ENCODE measurements at regions not wholly inside any gene's neighbourhood (a gene's known extent, or its start where the extent isn't known, plus 50 kb on each side); places are given as distances from the start of the nearest gene placed in this dataset.
"Not testable (repeated sequence)": the region's sequence is repeated elsewhere in the genome, so short reads cannot be mapped to it uniquely, and the experiment has no call there.

DNA sequence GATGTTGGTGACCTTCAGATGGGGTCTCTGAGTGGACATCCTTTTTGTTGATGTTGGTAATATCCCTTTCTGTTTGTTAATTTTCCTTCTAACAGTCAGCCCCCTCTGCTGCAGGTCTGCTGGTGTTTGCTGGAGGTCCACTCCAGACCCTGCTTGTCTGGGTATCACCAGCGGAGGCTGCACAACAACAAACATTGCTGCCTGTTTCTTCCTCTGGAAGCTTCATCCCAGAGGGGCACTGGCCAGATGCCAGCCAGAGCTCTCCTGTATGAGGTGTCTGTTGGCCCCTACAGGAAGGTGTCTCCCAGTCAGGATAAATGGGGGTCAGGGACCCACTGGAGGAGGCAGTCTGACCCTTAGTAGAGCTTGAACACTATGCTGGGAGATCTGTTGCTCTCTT is 60.6 kb upstream of the IRAK1BP1 start:
- not testable (repeated sequence) for H3K4ac ChIP-seq (ENCODE audit: low read depth in 1 of 2, low read length in 2 of 2); H3K9ac ChIP-seq (ENCODE audit: low read length); H3K9me3 ChIP-seq (ENCODE audit: control insufficient read depth, low read length); H2BK120ac ChIP-seq (ENCODE audit: low read depth, low read length); H2AFZ ChIP-seq (ENCODE audit: low read depth, low read length); H2BK15ac ChIP-seq (ENCODE audit: low read depth, poor library complexity, severe bottlenecking); H3K27ac ChIP-seq (ENCODE audit: low read length, poor library complexity, severe bottlenecking); H2AK5ac ChIP-seq (ENCODE audit: low read length, severe bottlenecking); H3K23ac ChIP-seq (ENCODE audit: low read length in 2 of 2); DNase-seq; H3K4me3 ChIP-seq (ENCODE audit: insufficient read depth in 1 of 2, low read depth in 1 of 2, low read length in 2 of 2); H3K18ac ChIP-seq (ENCODE audit: low read depth in 1 of 2, low read length in 2 of 2); H3K79me1 ChIP-seq (replicated peaks; ENCODE audit: low read length, poor library complexity, severe bottlenecking); H3K27me3 ChIP-seq (ENCODE audit: control insufficient read depth in 1 of 2, insufficient read depth in 1 of 2, low read length in 2 of 2); H3K4me2 ChIP-seq (ENCODE audit: low read length, poor library complexity, severe bottlenecking); H3K14ac ChIP-seq (ENCODE audit: low read length in 2 of 2); H4K91ac ChIP-seq (ENCODE audit: low read length); H4K8ac ChIP-seq (ENCODE audit: low read length); H3K36me3 ChIP-seq (ENCODE audit: control insufficient read depth in 1 of 2, insufficient read depth in 2 of 2, low read depth in 1 of 2, low read length in 2 of 2); H3K4me1 ChIP-seq (ENCODE audit: control insufficient read depth, insufficient read depth, low read depth, low read length); H2BK5ac ChIP-seq (ENCODE audit: low read depth, low read length, poor library complexity, severe bottlenecking); H2BK12ac ChIP-seq (ENCODE audit: low read length in 2 of 2)
- WGBS, result 88% methylated on average over 1 of the region's 1 CpG

DNA sequence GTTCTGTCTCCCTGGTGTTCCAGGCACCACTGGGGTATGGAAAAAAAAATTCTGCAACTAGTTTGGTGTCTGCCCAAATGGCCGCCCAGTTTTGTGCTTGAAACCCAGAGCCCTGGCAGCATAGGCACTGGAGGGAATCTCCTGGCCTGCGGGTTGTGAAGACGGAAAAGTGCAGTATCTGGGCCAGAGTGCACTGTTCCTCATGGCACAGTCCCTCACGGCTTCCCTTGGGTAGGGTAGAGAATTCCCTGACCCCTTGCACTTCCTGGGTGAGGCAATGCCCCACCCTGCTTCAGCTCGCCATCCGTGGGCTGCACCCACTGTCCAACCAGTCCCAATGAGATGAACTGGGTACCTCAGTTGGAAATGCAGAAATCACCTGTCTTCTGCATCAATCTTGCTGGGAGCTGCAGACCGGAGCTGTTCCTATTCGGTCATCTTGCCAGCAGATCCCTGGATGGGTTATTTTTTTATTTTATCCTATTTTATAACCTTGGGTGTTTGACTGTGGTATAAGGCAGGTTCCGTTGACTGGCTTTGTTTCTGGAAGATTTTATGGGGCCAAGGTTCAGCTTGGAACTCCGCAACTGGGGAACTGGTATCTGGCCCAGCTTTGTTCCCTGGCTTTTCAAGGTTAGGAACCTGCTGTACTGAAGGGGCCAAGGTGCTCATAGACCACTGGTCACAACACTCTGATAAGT is 59.5 kb upstream of the IRAK1BP1 start:
- H2AK5ac ChIP-seq (ENCODE audit: low read length, severe bottlenecking); DNase-seq; H3K14ac ChIP-seq (ENCODE audit: low read length in 2 of 2); H3K4ac ChIP-seq (ENCODE audit: low read depth in 1 of 2, low read length in 2 of 2); H2AFZ ChIP-seq (ENCODE audit: low read depth, low read length); H3K23ac ChIP-seq (ENCODE audit: low read length in 2 of 2); H3K9ac ChIP-seq (ENCODE audit: low read length); H4K91ac ChIP-seq (ENCODE audit: low read length); H2BK12ac ChIP-seq (ENCODE audit: low read length in 2 of 2); H3K4me3 ChIP-seq (ENCODE audit: insufficient read depth in 1 of 2, low read depth in 1 of 2, low read length in 2 of 2); H3K27me3 ChIP-seq (ENCODE audit: control insufficient read depth in 1 of 2, insufficient read depth in 1 of 2, low read length in 2 of 2); H2BK120ac ChIP-seq (ENCODE audit: low read depth, low read length); H2BK15ac ChIP-seq (ENCODE audit: low read depth, poor library complexity, severe bottlenecking); H3K4me2 ChIP-seq (ENCODE audit: low read length, poor library complexity, severe bottlenecking); H2BK5ac ChIP-seq (ENCODE audit: low read depth, low read length, poor library complexity, severe bottlenecking); H3K4me1 ChIP-seq (ENCODE audit: control insufficient read depth, insufficient read depth, low read depth, low read length); H3K36me3 ChIP-seq (ENCODE audit: control insufficient read depth in 1 of 2, insufficient read depth in 2 of 2, low read depth in 1 of 2, low read length in 2 of 2); H3K79me1 ChIP-seq (replicated peaks; ENCODE audit: low read length, poor library complexity, severe bottlenecking); H3K18ac ChIP-seq (ENCODE audit: low read depth in 1 of 2, low read length in 2 of 2); H3K9me3 ChIP-seq (ENCODE audit: control insufficient read depth, low read length); H4K8ac ChIP-seq (ENCODE audit: low read length); H3K27ac ChIP-seq (ENCODE audit: low read length, poor library complexity, severe bottlenecking): not testable (repeated sequence)
- 91% methylated on average over 10 of the region's 10 CpGs for WGBS

DNA sequence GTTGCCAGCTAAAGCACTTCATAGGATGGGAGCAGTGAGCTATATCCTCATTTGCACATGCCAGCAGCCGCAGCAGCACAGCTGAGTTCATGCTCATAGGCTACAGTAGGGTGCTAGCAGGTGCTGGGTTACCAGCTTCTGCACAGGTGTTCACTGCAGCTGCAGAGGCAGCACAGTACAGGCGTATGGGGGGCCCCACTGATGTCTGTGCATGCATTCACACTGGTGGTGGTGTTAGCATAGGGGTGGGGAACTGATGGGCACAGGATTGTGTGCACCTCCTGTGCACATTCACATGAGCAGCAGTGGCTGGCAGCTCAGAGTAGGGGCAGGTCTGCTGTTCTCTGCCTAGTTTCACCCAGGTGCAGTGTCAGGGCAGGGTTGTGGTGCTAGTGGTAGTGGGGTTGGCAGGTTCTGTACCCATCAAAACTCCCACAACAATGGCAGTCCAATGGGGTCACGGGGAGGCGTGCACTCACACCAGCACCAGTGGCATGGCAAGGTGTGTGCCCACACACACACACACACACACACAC is 58.9 kb upstream of the IRAK1BP1 start:
- Histone ChIP-seq H3K14ac (ENCODE audit: low read length in 2 of 2) (no peak overlapping the region), H3K23ac (ENCODE audit: low read length in 2 of 2) (no peak overlapping the region), H3K9ac (ENCODE audit: low read length) (no peak overlapping the region), H3K4ac (ENCODE audit: low read depth in 1 of 2, low read length in 2 of 2) (no peak overlapping the region), H3K9me3 (ENCODE audit: control insufficient read depth, low read length) (no peaks in the 10 kb centered on the region), H3K4me1 (ENCODE audit: control insufficient read depth, insufficient read depth, low read depth, low read length) (no peaks in the 10 kb centered on the region), H3K18ac (ENCODE audit: low read depth in 1 of 2, low read length in 2 of 2) (no peak overlapping the region), H3K27me3 (ENCODE audit: control insufficient read depth in 1 of 2, insufficient read depth in 1 of 2, low read length in 2 of 2) (no peaks in the 10 kb centered on the region), H2BK5ac (ENCODE audit: low read depth, low read length, poor library complexity, severe bottlenecking) (no peak overlapping the region), H2BK12ac (ENCODE audit: low read length in 2 of 2) (no peak overlapping the region), H3K4me3 (ENCODE audit: insufficient read depth in 1 of 2, low read depth in 1 of 2, low read length in 2 of 2) (peak overlapping the region in 1 of 2 experiments; percentile 26), H2BK120ac (ENCODE audit: low read depth, low read length) (no peak overlapping the region), H2AK5ac (ENCODE audit: low read length, severe bottlenecking) (no peak overlapping the region), H3K79me1 (replicated peaks; ENCODE audit: low read length, poor library complexity, severe bottlenecking) (no peaks in the 10 kb centered on the region), H4K91ac (ENCODE audit: low read length) (peak overlapping the region; percentile 25), H4K8ac (ENCODE audit: low read length) (no peak overlapping the region), H3K27ac (ENCODE audit: low read length, poor library complexity, severe bottlenecking) (no peak overlapping the region), H2BK15ac (ENCODE audit: low read depth, poor library complexity, severe bottlenecking) (no peak overlapping the region), H3K4me2 (ENCODE audit: low read length, poor library complexity, severe bottlenecking) (no peak overlapping the region), H3K36me3 (ENCODE audit: control insufficient read depth in 1 of 2, insufficient read depth in 2 of 2, low read depth in 1 of 2, low read length in 2 of 2) (no peaks in the 10 kb centered on the region), H2AFZ (ENCODE audit: low read depth, low read length) (no peak overlapping the region)
- WGBS, result 64% methylated on average over 2 of the region's 4 CpGs
- DNase-seq, result no peak

DNA sequence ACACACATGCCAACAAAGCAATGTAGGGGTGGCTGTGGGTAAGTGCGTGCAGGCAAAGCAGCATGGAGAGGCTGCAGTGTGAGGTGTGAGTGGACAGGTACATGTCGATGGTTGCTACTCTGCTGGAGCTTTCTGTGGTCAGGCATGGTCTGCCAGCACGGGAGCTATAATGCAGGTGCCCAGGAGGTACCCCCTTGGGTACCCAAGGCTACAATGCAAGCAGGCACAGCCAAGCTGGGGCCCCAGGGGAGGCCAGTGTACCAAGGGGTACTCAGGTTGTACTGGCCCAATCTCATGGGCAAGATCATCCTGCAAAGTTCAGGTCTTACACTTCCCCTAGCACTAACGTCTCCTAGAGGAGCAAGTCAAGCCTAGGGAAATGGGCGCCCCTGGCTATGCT is 58.4 kb upstream of the IRAK1BP1 start:
- H2AK5ac ChIP-seq (ENCODE audit: low read length, severe bottlenecking), result no peak overlapping the region
- no peak overlapping the region for H2BK120ac ChIP-seq (ENCODE audit: low read depth, low read length)
- DNase-seq, result no peak
- H3K9me3 ChIP-seq (ENCODE audit: control insufficient read depth, low read length), result no peaks in the 10 kb centered on the region
- H3K4me1 ChIP-seq (ENCODE audit: control insufficient read depth, insufficient read depth, low read depth, low read length), result no peaks in the 10 kb centered on the region
- no peak overlapping the region for H2BK5ac ChIP-seq (ENCODE audit: low read depth, low read length, poor library complexity, severe bottlenecking)
- no peak overlapping the region for H4K91ac ChIP-seq (ENCODE audit: low read length)
- no peak overlapping the region for H3K18ac ChIP-seq (ENCODE audit: low read depth in 1 of 2, low read length in 2 of 2)
- no peak overlapping the region for H3K4ac ChIP-seq (ENCODE audit: low read depth in 1 of 2, low read length in 2 of 2)
- no peak overlapping the region for H3K4me3 ChIP-seq (ENCODE audit: insufficient read depth in 1 of 2, low read depth in 1 of 2, low read length in 2 of 2)
- no peak overlapping the region for H3K27ac ChIP-seq (ENCODE audit: low read length, poor library complexity, severe bottlenecking)
- WGBS, result 80% methylated on average over 5 of the region's 5 CpGs
- H4K8ac ChIP-seq (ENCODE audit: low read length), result no peak overlapping the region
- H3K4me2 ChIP-seq (ENCODE audit: low read length, poor library complexity, severe bottlenecking), result no peak overlapping the region
- H3K23ac ChIP-seq (ENCODE audit: low read length in 2 of 2), result no peak overlapping the region
- no peaks in the 10 kb centered on the region for H3K36me3 ChIP-seq (ENCODE audit: control insufficient read depth in 1 of 2, insufficient read depth in 2 of 2, low read depth in 1 of 2, low read length in 2 of 2)
- H3K27me3 ChIP-seq (ENCODE audit: control insufficient read depth in 1 of 2, insufficient read depth in 1 of 2, low read length in 2 of 2), result no peaks in the 10 kb centered on the region
- no peaks in the 10 kb centered on the region for H3K79me1 ChIP-seq (replicated peaks; ENCODE audit: low read length, poor library complexity, severe bottlenecking)
- no peak overlapping the region for H2BK12ac ChIP-seq (ENCODE audit: low read length in 2 of 2)
- no peak overlapping the region for H2AFZ ChIP-seq (ENCODE audit: low read depth, low read length)
- H3K9ac ChIP-seq (ENCODE audit: low read length), result no peak overlapping the region
- no peak overlapping the region for H2BK15ac ChIP-seq (ENCODE audit: low read depth, poor library complexity, severe bottlenecking)
- H3K14ac ChIP-seq (ENCODE audit: low read length in 2 of 2), result no peak overlapping the region

Measured in mesenchymal stem cell (in vitro differentiated cells and primary cell).